ENCODE measurements at regions not wholly inside any gene's neighbourhood (a gene's known extent, or its start where the extent isn't known, plus 50 kb on each side); places are given as distances from the start of the nearest gene placed in this dataset.

GRCh38 chr10:60663850-60664249, 114.4 kb upstream of the CDK1 start:
- DNase-seq (ENCODE audit: low spot score, unreplicated experiment), result no peak

DNA sequence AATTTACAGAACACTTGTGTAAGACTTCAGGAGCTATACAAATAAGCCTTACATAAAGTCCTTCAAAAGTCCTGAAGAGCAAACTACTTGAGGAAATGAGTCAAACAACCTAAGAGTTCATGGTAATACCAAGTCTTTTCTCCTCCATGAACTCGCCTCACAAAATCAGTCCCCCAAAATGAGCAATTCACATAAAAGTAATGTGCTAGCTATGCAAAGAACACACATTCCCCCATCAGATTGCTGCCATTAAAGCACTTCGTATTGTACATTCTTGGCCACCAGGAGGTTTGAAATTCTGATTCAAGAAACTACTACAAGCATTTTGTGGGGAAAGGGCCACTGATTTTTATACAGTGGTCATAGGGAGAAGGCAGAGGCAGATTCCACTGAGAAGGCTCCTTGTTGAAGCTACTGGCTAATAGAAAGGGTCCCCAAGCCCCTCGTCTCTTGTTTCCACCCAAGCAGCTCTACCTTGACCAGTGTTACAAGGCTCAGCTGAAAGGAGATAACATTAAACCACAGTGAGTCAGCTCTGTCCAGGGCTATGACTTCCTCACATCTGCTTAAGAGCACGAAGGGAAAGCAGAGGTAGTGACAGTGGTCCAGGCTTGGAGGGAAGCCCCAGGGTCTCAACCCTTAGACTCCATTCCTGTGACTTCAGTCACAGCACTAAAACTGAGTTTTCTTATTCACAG, 115.2 kb upstream of the CDK1 start:
- H3K27me3 Mint-ChIP-seq, result no peaks in the 10 kb centered on the region
- TF ChIP-seq CTCF (IDR thresholded peaks at IDR 0.05; ENCODE audit: unreplicated experiment), result no peak
- H3K27ac Mint-ChIP-seq, result peak overlapping the region; percentile 50
- H3K9me3 Mint-ChIP-seq (ENCODE audit: low read depth), result peaks cover 2% of the 10 kb centered on the region
- H3K4me3 Mint-ChIP-seq (ENCODE audit: low read depth), result no peak overlapping the region
- H3K4me1 Mint-ChIP-seq (ENCODE audit: low read depth), result peaks cover 6% of the 10 kb centered on the region
- H3K36me3 Mint-ChIP-seq (ENCODE audit: insufficient read depth), result no peaks in the 10 kb centered on the region
- DNase-seq (ENCODE audit: low spot score, unreplicated experiment), result no peak

More at GRCh38 chr10:60663850-60664249, 114.4 kb upstream of the CDK1 start:
- peak overlapping the region; percentile 33 for H3K27ac Mint-ChIP-seq
- no peak overlapping the region for H3K4me3 Mint-ChIP-seq (ENCODE audit: low read depth)
- no peak for TF ChIP-seq CTCF (IDR thresholded peaks at IDR 0.05; ENCODE audit: unreplicated experiment)
- no peaks in the 10 kb centered on the region for H3K36me3 Mint-ChIP-seq (ENCODE audit: insufficient read depth)
- H3K4me1 Mint-ChIP-seq (ENCODE audit: low read depth), result peaks cover 6% of the 10 kb centered on the region
- no peaks in the 10 kb centered on the region for H3K27me3 Mint-ChIP-seq
- no peaks in the 10 kb centered on the region for H3K9me3 Mint-ChIP-seq (ENCODE audit: low read depth)

DNA sequence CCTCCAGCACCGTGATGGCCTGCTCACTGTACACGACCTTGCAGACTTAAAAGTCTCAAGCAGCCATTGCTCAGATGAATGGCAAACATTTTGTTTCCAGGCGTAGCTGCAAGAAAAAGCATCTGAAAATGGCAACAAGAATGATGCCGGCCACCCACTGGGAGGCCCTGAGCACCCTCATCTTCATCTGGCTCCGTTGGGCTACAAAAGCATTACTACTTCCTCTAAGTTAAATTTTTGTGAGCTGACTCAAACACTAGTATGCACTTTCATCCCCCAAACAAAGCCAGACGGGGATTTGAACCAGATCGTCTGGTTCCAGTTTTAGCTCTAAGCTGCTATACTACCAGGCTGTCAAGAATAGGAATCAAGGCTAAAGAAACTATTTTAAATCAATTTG, 116.6 kb upstream of the CDK1 start:
- Mint-ChIP-seq H3K27ac (no peak overlapping the region), H3K4me3 (ENCODE audit: low read depth) (no peak overlapping the region), H3K4me1 (ENCODE audit: low read depth) (peaks cover 6% of the 10 kb centered on the region), H3K27me3 (no peaks in the 10 kb centered on the region), H3K9me3 (ENCODE audit: low read depth) (peaks cover 3% of the 10 kb centered on the region), H3K36me3 (ENCODE audit: insufficient read depth) (no peaks in the 10 kb centered on the region)
- DNase-seq (ENCODE audit: low spot score, unreplicated experiment), result no peak
- no peak for TF ChIP-seq CTCF (IDR thresholded peaks at IDR 0.05; ENCODE audit: unreplicated experiment)

- Mint-ChIP-seq H3K27ac (no peak overlapping the region), H3K27me3 (no peaks in the 10 kb centered on the region), H3K4me3 (ENCODE audit: low read depth) (no peak overlapping the region), H3K36me3 (ENCODE audit: insufficient read depth) (no peaks in the 10 kb centered on the region), H3K9me3 (ENCODE audit: low read depth) (peaks cover 3% of the 10 kb centered on the region), H3K4me1 (ENCODE audit: low read depth) (peaks cover 6% of the 10 kb centered on the region)
- DNase-seq (ENCODE audit: low spot score, unreplicated experiment), result no peak
- no peak for TF ChIP-seq CTCF (IDR thresholded peaks at IDR 0.05; ENCODE audit: unreplicated experiment)
Measured at GRCh38 chr10:60660625-60661024, 117.7 kb upstream of the CDK1 start.

DNA sequence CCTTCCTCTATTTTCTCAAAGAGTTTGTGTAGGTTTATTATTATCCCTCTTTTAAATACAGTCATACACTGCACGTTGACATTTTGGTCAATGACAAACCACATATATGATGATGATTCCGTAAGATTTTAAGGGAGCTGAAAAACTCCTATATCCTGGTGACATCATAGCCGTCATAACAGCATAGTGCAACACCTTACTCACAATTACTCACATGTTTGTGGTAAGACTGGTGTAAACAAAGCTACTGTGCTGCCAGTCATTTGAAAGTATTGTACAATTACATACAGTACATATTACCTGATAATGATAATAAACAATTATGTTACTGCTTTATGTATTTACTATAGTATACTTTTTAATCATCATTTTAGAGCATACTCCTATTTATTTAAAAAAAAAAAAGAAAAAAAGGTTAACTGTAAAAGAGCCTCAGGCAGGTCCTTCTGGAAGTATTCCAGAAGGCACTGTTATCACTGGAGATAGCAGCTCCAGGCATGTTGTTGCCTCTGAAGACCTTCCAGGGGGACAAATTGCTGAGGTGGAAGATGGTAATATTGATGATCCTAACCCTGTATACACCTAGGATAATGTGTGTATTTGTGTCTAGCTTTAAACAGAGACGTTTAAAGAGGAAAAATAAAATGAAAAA, 123.3 kb upstream of the CDK1 start:
- Mint-ChIP-seq H3K27ac (no peak overlapping the region), H3K4me1 (ENCODE audit: low read depth) (peaks cover 2% of the 10 kb centered on the region), H3K36me3 (ENCODE audit: insufficient read depth) (no peaks in the 10 kb centered on the region), H3K27me3 (no peaks in the 10 kb centered on the region), H3K4me3 (ENCODE audit: low read depth) (no peak overlapping the region), H3K9me3 (ENCODE audit: low read depth) (peaks cover 3% of the 10 kb centered on the region)
- no peak for DNase-seq (ENCODE audit: low spot score, unreplicated experiment)
- TF ChIP-seq CTCF (IDR thresholded peaks at IDR 0.05; ENCODE audit: unreplicated experiment), result no peak

Data from progenitor cell of endocrine pancreas (in vitro differentiated cells).